ENCODE measurements at regions not wholly inside any gene's neighbourhood (a gene's known extent, or its start where the extent isn't known, plus 50 kb on each side); places are given as distances from the start of the nearest gene placed in this dataset.

DNA sequence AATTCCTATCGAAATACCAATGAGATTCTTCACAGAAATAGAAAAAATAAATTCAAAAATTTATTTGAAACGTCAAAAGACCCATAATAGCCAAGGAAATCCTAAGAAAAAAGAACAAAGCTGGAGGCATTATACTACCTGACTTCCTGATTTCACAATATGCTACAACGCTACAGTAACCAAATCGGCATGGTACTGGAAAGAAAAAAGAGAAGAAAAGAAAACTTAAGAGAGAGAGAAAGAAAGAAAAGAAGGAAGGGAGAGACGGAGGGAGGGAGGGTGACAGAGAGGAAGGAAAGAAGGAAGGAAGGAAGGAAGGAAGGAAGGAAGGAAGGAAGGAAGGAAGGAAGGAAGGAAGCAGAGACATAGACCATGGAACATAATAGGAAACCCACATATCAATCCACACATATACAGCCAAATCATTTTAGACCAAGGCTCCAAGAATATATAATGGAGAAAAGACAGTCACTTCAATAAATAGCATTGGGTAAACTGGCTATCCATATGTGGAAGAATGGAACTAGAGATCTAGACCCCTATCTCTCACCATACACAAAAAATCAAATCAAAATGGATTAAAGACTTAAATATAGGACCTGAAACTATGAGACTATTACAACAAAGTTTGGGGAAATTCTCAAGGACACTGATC is 118.6 kb upstream of the CNTN4 start:
- no peak for TF ChIP-seq EZH2phosphoT487 (IDR thresholded peaks at IDR 0.05; ENCODE audit: borderline replicate concordance, low read length)
- TF ChIP-seq, protein P1, sequence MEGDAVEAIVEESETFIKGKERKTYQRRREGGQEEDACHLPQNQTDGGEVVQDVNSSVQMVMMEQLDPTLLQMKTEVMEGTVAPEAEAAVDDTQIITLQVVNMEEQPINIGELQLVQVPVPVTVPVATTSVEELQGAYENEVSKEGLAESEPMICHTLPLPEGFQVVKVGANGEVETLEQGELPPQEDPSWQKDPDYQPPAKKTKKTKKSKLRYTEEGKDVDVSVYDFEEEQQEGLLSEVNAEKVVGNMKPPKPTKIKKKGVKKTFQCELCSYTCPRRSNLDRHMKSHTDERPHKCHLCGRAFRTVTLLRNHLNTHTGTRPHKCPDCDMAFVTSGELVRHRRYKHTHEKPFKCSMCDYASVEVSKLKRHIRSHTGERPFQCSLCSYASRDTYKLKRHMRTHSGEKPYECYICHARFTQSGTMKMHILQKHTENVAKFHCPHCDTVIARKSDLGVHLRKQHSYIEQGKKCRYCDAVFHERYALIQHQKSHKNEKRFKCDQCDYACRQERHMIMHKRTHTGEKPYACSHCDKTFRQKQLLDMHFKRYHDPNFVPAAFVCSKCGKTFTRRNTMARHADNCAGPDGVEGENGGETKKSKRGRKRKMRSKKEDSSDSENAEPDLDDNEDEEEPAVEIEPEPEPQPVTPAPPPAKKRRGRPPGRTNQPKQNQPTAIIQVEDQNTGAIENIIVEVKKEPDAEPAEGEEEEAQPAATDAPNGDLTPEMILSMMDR (IDR thresholded peaks at IDR 0.05; ENCODE audit: low read depth, low read length, poor library complexity, severe bottlenecking) = no peak
